A673 (cell line): ENCODE measurements at regions not wholly inside any gene's neighbourhood (a gene's known extent, or its start where the extent isn't known, plus 50 kb on each side); places are given as distances from the start of the nearest gene placed in this dataset.
A peak's percentile ranks its signal among the peaks of the same experiment; 100 is the strongest.

Source experiments
- BruUV-seq: library from RNA; stranded (reverse); fragments of 400-500 nt; replicated peaks from 2 replicates; lab custom pipeline; 2021; lab: Mats Ljungman, UMichigan
- CTCF ChIA-PET: fragments of 300-600 bp; sonication (Branson Sonifier 250); formaldehyde crosslinking; loops from one replicate; lab custom pipeline; 2022; ENCODE audit warnings: antibody characterized with exemption; lab: Charles Lee
- POLR2A ChIA-PET: fragments of 300-600 bp; sonication (Branson Sonifier 250); formaldehyde crosslinking; loops from one replicate; lab custom pipeline; 2022; ENCODE audit warnings: antibody characterized with exemption; ENCODE audit not compliant: low non-redundant PET; lab: Charles Lee
- DNase-seq: peaks from one replicate; pipeline ENCODE4 v3.0.0-alpha.2; 2015; ENCODE audit warnings: low spot score
- H3K27ac ChIP-seq: fragments of 200-600 bp; sonication (generic); 2 replicates; pipeline ENCODE4 v1.5.1; 2016; ENCODE audit warnings: mixed run types, low read depth, mild to moderate bottlenecking, mixed read lengths, antibody characterized with exemption, low read length; ENCODE audit not compliant: poor library complexity, severe bottlenecking
- H3K27me3 ChIP-seq: fragments of 200-600 bp; sonication (generic); replicated peaks from 2 replicates; pipeline ENCODE4 v1.6.1; 2017; ENCODE audit warnings: mixed run types, low read depth, mild to moderate bottlenecking, mixed read lengths, antibody characterized with exemption, low read length; ENCODE audit not compliant: insufficient read depth, poor library complexity
- H3K36me3 ChIP-seq: fragments of 200-600 bp; sonication (generic); 2 replicates; pipeline ENCODE4 v1.6.1; 2016; ENCODE audit warnings: mixed run types, mild to moderate bottlenecking, mixed read lengths, antibody characterized with exemption, low read length; ENCODE audit not compliant: insufficient read depth, poor library complexity, severe bottlenecking
- H3K4me1 ChIP-seq: fragments of 200-600 bp; sonication (generic); 2 replicates; pipeline ENCODE4 v1.6.1; 2017; ENCODE audit warnings: mixed run types, mild to moderate bottlenecking, mixed read lengths, antibody characterized with exemption, low read length; ENCODE audit not compliant: insufficient read depth, poor library complexity, severe bottlenecking
- H3K4me3 ChIP-seq: fragments of 200-600 bp; sonication (generic); 2 replicates; pipeline ENCODE4 v1.5.1; 2016; ENCODE audit warnings: low read depth, mixed run types, mild to moderate bottlenecking, mixed read lengths, low read length; ENCODE audit not compliant: poor library complexity, severe bottlenecking
- H3K9me3 ChIP-seq: fragments of 200-600 bp; sonication (generic); 2 replicates; pipeline ENCODE4 v1.6.1; 2016; ENCODE audit warnings: mixed run types, low read depth, mild to moderate bottlenecking, mixed read lengths, antibody characterized with exemption, low read length; ENCODE audit not compliant: poor library complexity, severe bottlenecking
- EZH2 ChIP-seq: fragments of 200-600 bp; sonication (generic); IDR thresholded peaks from 2 replicates; pipeline ENCODE4 v1.6.1; 2017; ENCODE audit warnings: borderline replicate concordance, low read depth, mild to moderate bottlenecking, mixed read lengths, antibody characterized with exemption, low read length; ENCODE audit not compliant: poor library complexity, severe bottlenecking
- intact Hi-C: fragments of 100-400 bp; cut with micrococcal nuclease; formaldehyde crosslinking; loops from one replicate; pipeline ENCODE4 v1.10.0; 2022; ENCODE audit not compliant: unreplicated experiment
- TF ChIP-seq, protein P1 (sequence below): fragments of 300-800, 200-600 bp; sonication (generic); conservative IDR thresholded peaks from 2 replicates; pipeline ENCODE4 v1.5.1; 2017; ENCODE audit warnings: low read depth, mild to moderate bottlenecking, antibody characterized with exemption, low read length, moderate library complexity, mixed read lengths

GRCh38 chr5:92923885-92924284, 657.1 kb downstream of the NR2F1-AS1 start:
- BruUV-seq, result no TSS peak
- Histone ChIP-seq H3K4me1 (no peaks in the 10 kb centered on the region), H3K27ac (no peak overlapping the region), H3K9me3 (no peaks in the 10 kb centered on the region), H3K36me3 (no peaks in the 10 kb centered on the region), H3K27me3 (no peaks in the 10 kb centered on the region), H3K4me3 (no peak overlapping the region)
- intact Hi-C loops, result no loop called here
- ChIA-PET POLR2A (no interaction called here), CTCF (no interaction called here)
- no peak for TF ChIP-seq EZH2
- TF ChIP-seq, protein P1, sequence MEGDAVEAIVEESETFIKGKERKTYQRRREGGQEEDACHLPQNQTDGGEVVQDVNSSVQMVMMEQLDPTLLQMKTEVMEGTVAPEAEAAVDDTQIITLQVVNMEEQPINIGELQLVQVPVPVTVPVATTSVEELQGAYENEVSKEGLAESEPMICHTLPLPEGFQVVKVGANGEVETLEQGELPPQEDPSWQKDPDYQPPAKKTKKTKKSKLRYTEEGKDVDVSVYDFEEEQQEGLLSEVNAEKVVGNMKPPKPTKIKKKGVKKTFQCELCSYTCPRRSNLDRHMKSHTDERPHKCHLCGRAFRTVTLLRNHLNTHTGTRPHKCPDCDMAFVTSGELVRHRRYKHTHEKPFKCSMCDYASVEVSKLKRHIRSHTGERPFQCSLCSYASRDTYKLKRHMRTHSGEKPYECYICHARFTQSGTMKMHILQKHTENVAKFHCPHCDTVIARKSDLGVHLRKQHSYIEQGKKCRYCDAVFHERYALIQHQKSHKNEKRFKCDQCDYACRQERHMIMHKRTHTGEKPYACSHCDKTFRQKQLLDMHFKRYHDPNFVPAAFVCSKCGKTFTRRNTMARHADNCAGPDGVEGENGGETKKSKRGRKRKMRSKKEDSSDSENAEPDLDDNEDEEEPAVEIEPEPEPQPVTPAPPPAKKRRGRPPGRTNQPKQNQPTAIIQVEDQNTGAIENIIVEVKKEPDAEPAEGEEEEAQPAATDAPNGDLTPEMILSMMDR, result no peak
- peak; percentile 2 for DNase-seq

- POLR2A ChIA-PET, result no interaction called here
- no peaks in the 10 kb centered on the region for H3K36me3 ChIP-seq
- H3K27ac ChIP-seq, result no peak overlapping the region
- intact Hi-C loops, result no loop called here
- no peak for DNase-seq
- no peak for TF ChIP-seq EZH2
- TF ChIP-seq, protein P1, result no peak
- BruUV-seq, result no TSS peak
- H3K4me3 ChIP-seq, result no peak overlapping the region
- no peaks in the 10 kb centered on the region for H3K27me3 ChIP-seq
- no peaks in the 10 kb centered on the region for H3K4me1 ChIP-seq
- no peaks in the 10 kb centered on the region for H3K9me3 ChIP-seq
- CTCF ChIA-PET, result no interaction called here
These were observed 658.6 kb downstream of the NR2F1-AS1 start for GRCh38 chr5:92922231-92922967.

DNA sequence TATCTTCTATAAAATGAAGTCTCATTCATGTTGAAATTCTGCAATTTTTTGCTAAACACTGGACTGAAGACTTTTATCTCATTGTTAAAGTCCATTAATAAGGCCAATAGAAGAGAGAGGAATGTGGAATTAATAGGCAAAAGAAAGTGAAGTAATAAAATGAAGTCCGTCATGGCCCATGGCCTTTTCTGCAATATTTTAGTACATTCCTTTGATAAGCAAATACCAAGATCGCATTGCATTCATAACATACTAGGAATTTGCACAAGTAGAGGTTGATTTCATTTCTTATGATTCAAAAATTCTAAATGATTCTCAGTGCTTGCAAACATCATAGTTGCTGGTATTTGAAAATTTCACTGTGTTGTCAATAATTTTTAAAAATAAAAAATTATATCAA, 664.0 kb downstream of the NR2F1-AS1 start:
- TF ChIP-seq EZH2, result no peak
- TF ChIP-seq, protein P1, result no peak
- CTCF ChIA-PET, result no interaction called here
- POLR2A ChIA-PET, result no interaction called here

More for the DNA sequence above, 664.0 kb downstream of the NR2F1-AS1 start:
- Histone ChIP-seq H3K9me3 (no peaks in the 10 kb centered on the region), H3K27me3 (no peaks in the 10 kb centered on the region), H3K4me1 (no peaks in the 10 kb centered on the region), H3K27ac (no peak overlapping the region), H3K4me3 (no peak overlapping the region), H3K36me3 (no peaks in the 10 kb centered on the region)
- DNase-seq, result no peak
- intact Hi-C loops, result no loop called here
- no TSS peak for BruUV-seq
